Activated naive CD8-positive, alpha-beta T cell treated with anti-CD3 and anti-CD28 coated beads, Interleukin-2, amount 50 U/mL, for 24 hours (primary cell): ENCODE measurements at regions not wholly inside any gene's neighbourhood (a gene's known extent, or its start where the extent isn't known, plus 50 kb on each side); places are given as distances from the start of the nearest gene placed in this dataset.

ENCODE experiments used
- ATAC-seq: fragments of 150-1000 bp; cut with Tn5 transposase; one replicate; pipeline ENCODE4 v1.10.0; 2021
- DNase-seq: peaks from one replicate; pipeline ENCODE4 v3.0.0; 2021
- H3K27ac Mint-ChIP-seq: one replicate; pipeline ENCODE4 v1.8.0; 2021; ENCODE audit warnings: mild to moderate bottlenecking, mixed read lengths
- H3K27me3 Mint-ChIP-seq: one replicate; pipeline ENCODE4 v1.8.0; 2021; ENCODE audit warnings: mixed read lengths
- H3K36me3 Mint-ChIP-seq: one replicate; pipeline ENCODE4 v1.8.0; 2021; ENCODE audit warnings: low read depth, mixed read lengths
- H3K4me1 Mint-ChIP-seq: one replicate; pipeline ENCODE4 v1.8.0; 2021; ENCODE audit warnings: mixed read lengths
- H3K4me3 Mint-ChIP-seq: one replicate; pipeline ENCODE4 v1.8.0; 2021; ENCODE audit warnings: mild to moderate bottlenecking, moderate library complexity, mixed read lengths
- H3K9me3 Mint-ChIP-seq: one replicate; pipeline ENCODE4 v1.8.0; 2021; ENCODE audit warnings: mixed read lengths

DNA sequence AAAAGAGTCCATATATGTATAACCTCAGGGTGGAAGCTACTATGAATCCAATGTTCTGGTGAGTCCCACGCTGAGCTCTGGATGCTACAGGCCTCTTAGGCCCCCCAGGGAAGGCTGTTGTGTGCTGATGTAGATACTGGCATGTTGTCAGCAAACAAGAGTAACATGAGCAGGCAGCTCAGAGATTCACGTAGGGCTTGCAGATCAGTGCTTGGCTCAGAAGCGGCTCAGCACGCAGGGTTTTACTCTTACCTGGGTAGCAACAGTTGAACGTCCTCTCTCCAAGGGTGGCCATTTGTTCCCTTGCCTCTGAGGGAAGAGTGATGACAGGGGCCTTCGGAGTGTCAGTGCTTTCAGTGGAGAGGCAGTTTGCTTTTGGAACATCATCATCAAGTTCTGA lies 93.4 kb downstream of the ZFP64 start:
- Mint-ChIP-seq H3K4me3 (no peak overlapping the region), H3K27ac (no peak overlapping the region), H3K4me1 (peaks cover under 1% of the 10 kb centered on the region), H3K27me3 (peaks cover 6% of the 10 kb centered on the region), H3K36me3 (no peaks in the 10 kb centered on the region), H3K9me3 (no peaks in the 10 kb centered on the region)
- DNase-seq (no peak), ATAC-seq (no peak)

DNA sequence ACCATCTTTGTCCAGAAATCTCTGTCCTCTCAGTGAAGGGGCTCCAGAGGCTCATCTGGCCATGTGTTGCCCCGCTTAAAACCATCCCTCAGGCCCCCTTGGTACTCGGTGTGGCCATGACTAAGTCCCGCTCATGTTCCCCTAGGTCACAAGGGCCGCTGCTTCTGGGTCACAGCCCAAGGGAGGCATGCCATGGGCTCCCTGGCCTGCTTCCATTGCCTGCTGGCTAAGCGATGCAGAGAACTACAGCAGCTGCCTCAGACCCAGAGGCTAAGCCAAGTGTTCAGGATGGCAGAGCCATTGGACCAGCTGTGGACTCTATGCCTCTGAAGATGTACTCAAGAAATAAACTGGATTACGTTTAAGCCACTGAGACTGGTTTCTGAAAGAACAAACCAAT lies 95.5 kb downstream of the ZFP64 start:
- Mint-ChIP-seq H3K9me3 (no peaks in the 10 kb centered on the region), H3K36me3 (no peaks in the 10 kb centered on the region), H3K27ac (no peak overlapping the region), H3K27me3 (no peaks in the 10 kb centered on the region), H3K4me1 (no peaks in the 10 kb centered on the region), H3K4me3 (no peak overlapping the region)
- no peak for ATAC-seq
- no peak for DNase-seq

DNA sequence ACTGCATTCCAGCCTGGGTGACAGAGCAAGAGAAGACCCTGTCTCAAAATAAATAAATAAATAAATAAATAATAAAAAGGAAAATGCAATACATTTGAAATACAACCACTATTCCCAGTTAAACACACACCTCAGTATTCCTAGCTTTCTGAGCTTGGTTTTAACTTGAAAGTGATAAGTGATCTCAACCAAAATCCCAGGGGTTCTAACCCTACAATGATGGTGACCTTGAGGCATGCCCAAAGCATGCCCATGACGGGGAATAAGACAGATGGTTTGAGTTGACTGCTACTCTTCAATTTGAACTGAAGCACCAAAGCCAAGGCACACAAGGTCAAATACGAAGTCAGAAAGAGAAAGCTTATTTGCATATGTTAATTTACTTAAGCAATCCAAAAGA lies 96.9 kb downstream of the ZFP64 start:
- H3K9me3 Mint-ChIP-seq, result no peaks in the 10 kb centered on the region
- no peaks in the 10 kb centered on the region for H3K27me3 Mint-ChIP-seq
- H3K4me1 Mint-ChIP-seq, result no peaks in the 10 kb centered on the region
- H3K4me3 Mint-ChIP-seq, result no peak overlapping the region
- H3K27ac Mint-ChIP-seq, result no peak overlapping the region
- ATAC-seq, result no peak
- H3K36me3 Mint-ChIP-seq, result no peaks in the 10 kb centered on the region
- no peak for DNase-seq

DNA sequence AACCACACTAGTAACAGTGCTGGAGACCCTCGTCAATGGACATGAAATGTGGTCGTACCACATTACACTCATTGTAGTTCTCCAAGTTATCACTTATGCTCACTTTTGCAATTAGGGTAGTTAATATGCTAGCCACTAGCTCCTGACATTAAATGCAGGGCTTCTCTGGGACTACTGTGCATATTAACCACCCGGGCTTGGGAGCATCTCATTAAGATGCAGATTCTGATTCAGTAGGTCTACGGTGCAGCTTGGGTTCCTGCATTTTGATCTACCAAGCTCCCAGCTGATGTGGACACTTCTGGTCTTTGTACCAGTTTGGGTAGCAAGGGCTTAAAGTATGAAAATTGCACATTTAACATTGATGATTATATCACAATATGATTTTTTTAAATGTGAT lies 98.0 kb downstream of the ZFP64 start:
- H3K9me3 Mint-ChIP-seq, result peaks cover 1% of the 10 kb centered on the region
- H3K27me3 Mint-ChIP-seq, result no peaks in the 10 kb centered on the region
- H3K4me1 Mint-ChIP-seq, result no peaks in the 10 kb centered on the region
- ATAC-seq (no peak), DNase-seq (no peak)
- H3K4me3 Mint-ChIP-seq, result no peak overlapping the region
- peaks cover 7% of the 10 kb centered on the region for H3K36me3 Mint-ChIP-seq
- H3K27ac Mint-ChIP-seq, result no peak overlapping the region

DNA sequence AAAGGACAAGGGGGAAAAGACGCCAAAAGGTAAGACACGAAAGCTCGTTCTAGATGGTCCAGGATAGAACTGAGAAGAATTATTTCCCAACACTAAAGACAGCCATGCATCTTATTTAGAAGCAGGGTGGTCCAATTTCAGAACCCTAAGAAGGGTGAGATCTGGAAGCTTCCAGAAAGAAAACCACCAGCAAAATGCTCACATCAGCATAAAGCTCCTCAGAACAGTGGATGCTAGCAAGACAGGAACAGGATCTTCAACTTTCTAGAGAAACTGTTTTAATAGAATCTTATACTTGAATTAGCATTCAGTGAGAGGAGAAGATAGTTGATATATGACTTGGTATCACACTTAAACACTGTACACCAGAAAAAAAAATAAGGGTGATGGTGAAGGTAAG lies 101.5 kb downstream of the ZFP64 start:
- peaks cover 36% of the 10 kb centered on the region for H3K36me3 Mint-ChIP-seq

DNA sequence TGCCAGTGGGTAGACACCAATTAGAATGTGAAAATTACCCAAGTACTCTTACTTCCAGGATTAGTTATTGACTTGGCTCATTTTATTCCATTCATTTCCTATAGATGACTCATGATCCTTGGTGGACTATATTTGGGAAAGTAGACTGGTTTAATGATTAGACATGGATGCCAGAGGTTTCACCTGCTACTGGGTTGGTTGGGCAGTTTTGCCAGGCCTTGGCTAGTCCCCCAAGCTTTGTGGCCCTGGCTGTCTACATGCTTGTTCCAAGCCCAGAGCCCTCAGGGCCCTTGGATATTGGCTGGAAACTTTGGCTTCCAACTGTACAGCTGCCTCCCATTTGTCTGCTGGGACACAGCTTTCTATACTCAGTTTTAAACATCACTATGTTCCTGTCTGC lies 104.1 kb downstream of the ZFP64 start:
- peaks cover 9% of the 10 kb centered on the region for H3K4me1 Mint-ChIP-seq
- H3K36me3 Mint-ChIP-seq, result peaks cover 37% of the 10 kb centered on the region
- H3K4me3 Mint-ChIP-seq, result no peak overlapping the region
- no peaks in the 10 kb centered on the region for H3K27me3 Mint-ChIP-seq
- H3K9me3 Mint-ChIP-seq, result peaks cover 19% of the 10 kb centered on the region
- ATAC-seq (no peak), DNase-seq (no peak)
- H3K27ac Mint-ChIP-seq, result no peak overlapping the region

More for the DNA sequence above, 101.5 kb downstream of the ZFP64 start:
- ATAC-seq (no peak), DNase-seq (no peak)
- Mint-ChIP-seq H3K27me3 (no peaks in the 10 kb centered on the region), H3K9me3 (peaks cover 19% of the 10 kb centered on the region), H3K4me3 (no peak overlapping the region), H3K4me1 (no peaks in the 10 kb centered on the region), H3K27ac (no peak overlapping the region)

DNA sequence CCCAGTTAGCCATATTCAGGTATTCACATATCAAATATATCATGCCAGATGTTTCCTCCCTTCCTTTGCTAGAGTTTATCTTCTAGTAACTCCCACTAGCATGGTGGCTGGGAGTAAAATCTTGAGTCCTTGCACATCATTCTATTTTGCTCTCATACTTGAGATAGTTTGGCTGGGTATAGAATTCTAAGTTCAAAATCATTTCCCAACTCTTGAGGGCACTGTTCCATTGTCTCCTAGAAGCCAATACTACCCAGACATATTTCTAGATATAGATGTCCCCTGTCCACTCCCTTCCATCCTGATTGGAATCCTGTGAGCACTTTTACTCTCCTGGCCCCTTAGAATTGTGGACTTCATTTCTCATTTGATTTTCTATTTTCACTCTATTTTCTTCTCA lies 104.7 kb downstream of the ZFP64 start:
- no peaks in the 10 kb centered on the region for H3K27me3 Mint-ChIP-seq
- H3K9me3 Mint-ChIP-seq, result peaks cover 19% of the 10 kb centered on the region
- ATAC-seq (no peak), DNase-seq (no peak)
- H3K4me3 Mint-ChIP-seq, result no peak overlapping the region
- no peak overlapping the region for H3K27ac Mint-ChIP-seq
- H3K4me1 Mint-ChIP-seq, result peaks cover 9% of the 10 kb centered on the region
- H3K36me3 Mint-ChIP-seq, result peaks cover 37% of the 10 kb centered on the region

DNA sequence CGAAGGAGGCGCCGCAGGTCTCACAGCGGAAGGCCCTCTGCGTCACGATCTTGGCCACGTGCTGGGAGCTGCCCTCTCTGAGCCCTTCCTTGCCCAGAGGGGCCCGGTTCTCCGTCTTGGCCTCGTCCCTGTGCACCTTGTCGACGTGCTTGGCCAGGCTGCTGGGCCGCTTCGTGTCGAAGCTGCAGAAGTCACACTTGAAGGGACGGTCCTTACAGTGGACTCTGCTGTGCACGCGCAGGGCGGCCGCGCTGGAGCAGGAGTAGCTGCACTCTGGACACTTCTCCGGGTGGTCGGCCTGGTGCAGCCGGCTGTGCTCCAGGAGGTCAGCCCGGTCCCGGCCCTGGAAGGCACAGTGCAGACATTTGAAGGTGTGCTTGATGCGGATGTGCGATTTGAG lies 106.9 kb downstream of the ZFP64 start:
- H3K4me3 Mint-ChIP-seq, result no peak overlapping the region
- H3K27me3 Mint-ChIP-seq, result no peaks in the 10 kb centered on the region
- peaks cover 37% of the 10 kb centered on the region for H3K36me3 Mint-ChIP-seq
- ATAC-seq (no peak), DNase-seq (no peak)
- H3K4me1 Mint-ChIP-seq, result peaks cover 9% of the 10 kb centered on the region
- H3K27ac Mint-ChIP-seq, result no peak overlapping the region
- peaks cover 19% of the 10 kb centered on the region for H3K9me3 Mint-ChIP-seq

DNA sequence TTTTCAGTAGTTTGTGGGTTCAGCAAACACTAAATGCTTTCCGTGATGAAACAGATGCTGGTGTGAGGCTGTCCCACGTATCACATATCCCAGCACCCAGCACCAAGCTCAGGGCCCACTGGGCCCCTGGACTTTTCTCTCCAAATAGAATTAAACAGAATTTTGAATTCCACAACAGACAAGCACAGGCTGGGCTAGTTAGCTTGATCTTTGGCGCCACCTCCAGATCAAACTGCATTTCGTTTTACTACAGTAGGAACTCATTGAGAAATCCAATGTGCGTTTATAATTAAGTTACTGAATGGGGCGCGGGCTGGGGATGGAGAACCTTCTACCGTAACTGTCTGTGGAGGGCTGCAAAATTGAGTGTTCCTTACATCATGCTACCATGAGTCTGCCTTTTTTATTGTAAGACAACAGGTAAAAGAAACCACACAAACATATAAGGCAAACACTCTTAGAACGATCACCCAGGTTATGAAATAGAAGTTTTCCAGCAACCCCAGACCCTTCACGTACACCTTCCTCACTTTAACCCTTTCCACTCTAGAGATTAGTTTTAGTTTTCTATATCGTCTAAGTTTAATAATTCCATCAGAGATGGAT lies 107.8 kb downstream of the ZFP64 start:
- Mint-ChIP-seq H3K36me3 (peaks cover 32% of the 10 kb centered on the region), H3K4me3 (no peak overlapping the region), H3K4me1 (peaks cover 9% of the 10 kb centered on the region), H3K27ac (no peak overlapping the region), H3K27me3 (no peaks in the 10 kb centered on the region), H3K9me3 (peaks cover 19% of the 10 kb centered on the region)
- DNase-seq (peak; percentile 63), ATAC-seq (no peak)

DNA sequence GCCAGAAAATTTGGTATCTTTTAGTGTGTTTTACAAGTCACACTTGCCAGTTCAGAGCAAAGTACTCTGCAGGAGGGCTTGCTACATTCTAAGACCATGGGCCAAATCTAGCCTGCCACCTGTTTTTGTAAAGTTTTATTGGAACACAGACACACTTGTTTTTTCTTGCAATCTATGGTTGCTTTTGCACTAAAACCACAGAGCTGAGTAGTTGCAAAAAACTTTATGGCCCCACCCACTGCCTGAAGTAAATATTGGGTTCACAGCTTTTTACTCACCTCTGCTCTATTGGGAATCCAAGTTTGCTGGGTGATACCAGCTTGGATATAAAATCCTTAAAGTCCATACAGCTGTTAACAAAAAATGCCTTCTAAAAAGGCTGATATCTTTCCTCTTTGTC lies 109.0 kb downstream of the ZFP64 start:
- ATAC-seq (no peak), DNase-seq (no peak)
- Mint-ChIP-seq H3K27ac (no peak overlapping the region), H3K27me3 (no peaks in the 10 kb centered on the region), H3K4me3 (no peak overlapping the region), H3K9me3 (peaks cover 10% of the 10 kb centered on the region), H3K4me1 (peaks cover 9% of the 10 kb centered on the region), H3K36me3 (peaks cover 21% of the 10 kb centered on the region)

DNA sequence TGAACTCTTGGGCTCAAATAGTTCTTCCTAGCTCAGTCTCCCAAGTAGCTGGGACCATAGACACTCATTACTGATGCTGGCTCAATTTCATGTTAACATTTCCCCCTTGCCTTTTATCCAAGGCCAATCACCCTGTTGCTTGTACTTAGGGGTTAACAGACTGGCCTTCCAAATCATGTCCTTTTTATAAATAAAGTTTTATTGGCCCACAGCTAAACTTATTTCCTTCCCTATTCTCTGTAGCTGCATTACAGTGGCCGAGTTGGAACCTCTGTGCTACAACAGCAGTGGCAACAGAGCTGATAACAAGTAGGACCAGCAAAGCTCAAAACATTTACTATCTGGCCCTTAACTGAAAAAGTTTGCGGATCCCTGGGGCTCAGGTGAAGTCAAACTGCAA lies 109.8 kb downstream of the ZFP64 start:
- ATAC-seq (no peak), DNase-seq (no peak)
- Mint-ChIP-seq H3K27me3 (no peaks in the 10 kb centered on the region), H3K36me3 (peaks cover 12% of the 10 kb centered on the region), H3K4me3 (no peak overlapping the region), H3K9me3 (peaks cover 2% of the 10 kb centered on the region), H3K4me1 (peaks cover 9% of the 10 kb centered on the region), H3K27ac (no peak overlapping the region)

DNA sequence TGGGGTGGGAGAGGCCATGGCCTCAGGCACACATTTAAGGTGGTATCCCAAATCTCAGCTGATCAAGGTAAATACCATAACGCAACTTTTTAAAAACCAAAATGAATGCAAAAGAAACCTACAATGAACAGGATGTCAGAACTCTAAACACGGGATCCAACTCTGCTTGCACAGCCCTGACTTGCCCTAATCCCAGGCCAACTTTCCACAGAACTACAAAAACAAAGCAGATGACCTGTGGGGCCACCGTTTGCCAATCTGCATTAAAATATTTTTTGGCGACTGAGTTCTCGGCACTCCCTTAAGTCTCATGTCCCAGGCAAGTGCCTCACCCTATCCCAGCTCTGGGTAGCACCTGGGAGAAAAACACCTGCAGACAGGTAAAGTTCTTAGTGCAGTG lies 110.5 kb downstream of the ZFP64 start:
- peaks cover 8% of the 10 kb centered on the region for H3K36me3 Mint-ChIP-seq
- no peak for ATAC-seq
- H3K9me3 Mint-ChIP-seq, result no peaks in the 10 kb centered on the region
- DNase-seq, result no peak
- no peaks in the 10 kb centered on the region for H3K27me3 Mint-ChIP-seq
- H3K4me3 Mint-ChIP-seq, result no peak overlapping the region
- H3K4me1 Mint-ChIP-seq, result peaks cover 9% of the 10 kb centered on the region
- no peak overlapping the region for H3K27ac Mint-ChIP-seq

DNA sequence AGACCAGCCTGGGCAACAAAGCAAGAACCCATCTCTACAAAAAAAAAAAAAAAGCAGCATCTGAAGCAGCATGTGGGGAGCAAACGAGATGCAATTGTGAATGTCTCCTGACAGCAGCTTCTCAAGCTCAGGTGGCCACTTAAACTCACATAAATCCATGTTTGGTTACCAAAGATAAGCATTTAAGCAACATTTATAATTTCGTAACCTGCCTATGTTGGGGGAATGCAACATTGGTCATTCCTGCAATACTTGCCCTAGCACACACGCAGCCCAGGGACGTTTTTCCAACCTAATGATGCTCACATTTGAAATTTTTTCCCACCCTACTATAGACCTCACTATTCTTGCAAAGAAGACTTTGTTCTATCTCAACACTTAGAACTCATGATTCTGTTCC lies 113.3 kb downstream of the ZFP64 start:
- H3K4me1 Mint-ChIP-seq, result peaks cover 9% of the 10 kb centered on the region
- H3K36me3 Mint-ChIP-seq, result no peaks in the 10 kb centered on the region
- H3K27me3 Mint-ChIP-seq, result no peaks in the 10 kb centered on the region
- no peak for ATAC-seq
- DNase-seq, result no peak
- no peaks in the 10 kb centered on the region for H3K9me3 Mint-ChIP-seq
- H3K27ac Mint-ChIP-seq, result no peak overlapping the region
- no peak overlapping the region for H3K4me3 Mint-ChIP-seq

DNA sequence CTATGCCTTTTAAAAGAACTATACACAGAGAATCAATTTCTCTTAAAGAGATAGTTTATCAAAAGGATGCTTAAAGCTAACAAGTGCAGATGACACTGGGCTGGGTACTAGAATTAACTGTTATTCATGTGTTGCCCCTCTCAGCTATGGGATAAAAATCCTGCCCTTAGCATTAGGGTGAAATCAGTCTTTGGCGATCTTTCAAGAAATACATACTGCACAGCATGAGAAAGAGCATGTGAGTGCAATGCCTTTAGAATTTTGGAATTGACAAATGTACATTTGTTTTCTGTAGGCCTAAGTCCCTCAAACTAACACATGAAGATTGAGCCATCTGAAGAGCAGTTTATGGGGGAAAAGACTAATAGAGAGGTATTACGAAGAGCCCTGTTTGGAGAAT lies 115.4 kb downstream of the ZFP64 start:
- Mint-ChIP-seq H3K27ac (no peak overlapping the region), H3K27me3 (no peaks in the 10 kb centered on the region), H3K36me3 (peaks cover 2% of the 10 kb centered on the region), H3K9me3 (no peaks in the 10 kb centered on the region), H3K4me3 (no peak overlapping the region), H3K4me1 (no peaks in the 10 kb centered on the region)
- ATAC-seq (no peak), DNase-seq (no peak)

DNA sequence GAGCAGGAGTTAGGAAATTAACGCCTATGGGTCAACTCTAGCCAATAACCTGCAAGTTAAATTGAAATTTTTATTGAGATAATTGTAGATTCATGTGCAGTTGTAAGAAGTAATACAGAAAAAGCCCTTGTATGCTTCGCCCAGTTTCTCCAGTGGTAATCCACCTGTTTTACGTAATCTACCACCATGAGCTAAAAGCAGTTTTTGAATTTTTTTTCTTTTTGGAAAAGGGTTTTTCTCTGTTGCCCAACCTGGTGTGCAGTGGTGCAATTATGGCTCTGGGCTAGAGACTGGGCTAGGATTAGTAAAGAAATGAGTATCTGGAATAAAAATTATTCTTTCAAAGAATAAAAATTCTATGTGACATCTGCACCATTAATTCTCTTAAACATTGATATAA lies 116.2 kb downstream of the ZFP64 start:
- H3K36me3 Mint-ChIP-seq, result peaks cover 2% of the 10 kb centered on the region
- no peaks in the 10 kb centered on the region for H3K27me3 Mint-ChIP-seq
- H3K27ac Mint-ChIP-seq, result no peak overlapping the region

DNA sequence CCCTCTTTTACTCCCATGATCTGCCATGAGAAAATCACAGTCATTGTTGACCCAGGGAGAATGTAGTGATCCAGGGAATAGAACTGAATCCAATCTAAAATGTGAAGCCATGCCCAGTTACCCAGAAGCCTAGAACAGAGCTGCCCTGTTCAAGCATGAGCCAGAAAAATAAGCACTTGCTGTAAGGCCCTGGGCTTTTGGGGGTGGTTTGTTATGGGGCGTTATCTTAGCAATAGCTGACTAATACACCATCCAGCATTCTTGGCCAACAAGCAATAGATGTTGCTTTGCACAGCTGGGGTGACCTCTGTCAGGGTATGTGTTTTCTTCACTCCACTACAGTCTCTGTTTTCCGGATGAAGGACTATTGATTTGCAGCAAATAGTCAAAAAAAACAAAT lies 120.4 kb downstream of the ZFP64 start:
- DNase-seq (no peak), ATAC-seq (no peak)
- H3K36me3 Mint-ChIP-seq, result peaks cover 2% of the 10 kb centered on the region
- no peak overlapping the region for H3K27ac Mint-ChIP-seq
- no peak overlapping the region for H3K4me3 Mint-ChIP-seq
- no peaks in the 10 kb centered on the region for H3K4me1 Mint-ChIP-seq
- H3K27me3 Mint-ChIP-seq, result no peaks in the 10 kb centered on the region
- peaks cover 6% of the 10 kb centered on the region for H3K9me3 Mint-ChIP-seq

More for the DNA sequence above, 116.2 kb downstream of the ZFP64 start:
- Mint-ChIP-seq H3K4me3 (no peak overlapping the region), H3K9me3 (peaks cover 6% of the 10 kb centered on the region), H3K4me1 (no peaks in the 10 kb centered on the region)
- ATAC-seq (no peak), DNase-seq (no peak)
